Glutamatergic neuron (in vitro differentiated cells): ENCODE measurements at regions not wholly inside any gene's neighbourhood (a gene's known extent, or its start where the extent isn't known, plus 50 kb on each side); places are given as distances from the start of the nearest gene placed in this dataset.

Experiments used
- DNase-seq: peaks from one replicate; pipeline ENCODE4 v3.0.0; 2022
- H3K27ac Mint-ChIP-seq: one replicate; pipeline ENCODE4 v1.8.0; 2020; ENCODE audit warnings: mild to moderate bottlenecking, mixed read lengths, inconsistent platforms; ENCODE audit not compliant: unreplicated experiment
- H3K27me3 Mint-ChIP-seq: one replicate; pipeline ENCODE4 v1.8.0; 2020; ENCODE audit warnings: mild to moderate bottlenecking, moderate library complexity, mixed read lengths, inconsistent platforms; ENCODE audit not compliant: unreplicated experiment
- H3K36me3 Mint-ChIP-seq: one replicate; pipeline ENCODE4 v1.8.0; 2020; ENCODE audit warnings: mild to moderate bottlenecking, mixed read lengths, inconsistent platforms; ENCODE audit not compliant: unreplicated experiment
- H3K4me1 Mint-ChIP-seq: one replicate; pipeline ENCODE4 v1.8.0; 2020; ENCODE audit warnings: mild to moderate bottlenecking, low read depth, mixed read lengths, inconsistent platforms; ENCODE audit not compliant: unreplicated experiment
- H3K4me3 Mint-ChIP-seq: one replicate; pipeline ENCODE4 v1.8.0; 2020; ENCODE audit warnings: mild to moderate bottlenecking, mixed read lengths, inconsistent platforms; ENCODE audit not compliant: unreplicated experiment
- H3K9me3 Mint-ChIP-seq: one replicate; pipeline ENCODE4 v1.8.0; 2020; ENCODE audit warnings: mild to moderate bottlenecking, moderate library complexity, mixed read lengths, inconsistent platforms; ENCODE audit not compliant: unreplicated experiment
- CTCF ChIP-seq: fragments of 200-600 bp; sonication (generic); IDR thresholded peaks from one replicate; pipeline ENCODE4 v1.5.0; 2021; ENCODE audit not compliant: partially characterized antibody, unreplicated experiment

DNA sequence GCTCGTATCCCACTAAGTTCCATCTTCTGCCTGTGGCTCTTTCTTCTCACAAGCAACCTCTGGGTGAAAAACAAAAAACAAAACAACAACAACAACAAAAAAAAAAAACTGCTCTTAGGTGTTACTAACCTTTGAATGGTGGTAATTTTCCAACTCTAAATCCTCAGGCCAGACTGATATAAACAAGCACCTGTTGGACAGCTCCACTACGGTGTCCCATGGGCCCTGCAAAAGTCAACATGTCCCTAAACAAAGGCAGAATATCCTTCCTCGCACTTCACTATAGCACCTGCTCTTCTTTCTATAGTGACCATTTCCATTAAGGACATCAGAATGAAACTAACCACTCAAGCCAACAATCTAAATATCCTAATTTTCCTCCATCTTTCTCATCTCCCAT, 54.6 kb upstream of the PARM1 start:
- Mint-ChIP-seq H3K9me3 (peaks cover 3% of the 10 kb centered on the region), H3K27me3 (no peaks in the 10 kb centered on the region), H3K27ac (no peak overlapping the region), H3K4me3 (no peak overlapping the region), H3K4me1 (peaks cover 11% of the 10 kb centered on the region), H3K36me3 (no peaks in the 10 kb centered on the region)
- DNase-seq = no peak
- no peak for TF ChIP-seq CTCF

GRCh38 chr4:74875451-74875850, 57.5 kb upstream of the PARM1 start:
- Mint-ChIP-seq H3K27me3 (no peaks in the 10 kb centered on the region), H3K36me3 (no peaks in the 10 kb centered on the region), H3K27ac (no peak overlapping the region), H3K4me1 (peaks cover 12% of the 10 kb centered on the region), H3K4me3 (no peak overlapping the region), H3K9me3 (peaks cover 3% of the 10 kb centered on the region)
- no peak for DNase-seq
- TF ChIP-seq CTCF = no peak

DNA sequence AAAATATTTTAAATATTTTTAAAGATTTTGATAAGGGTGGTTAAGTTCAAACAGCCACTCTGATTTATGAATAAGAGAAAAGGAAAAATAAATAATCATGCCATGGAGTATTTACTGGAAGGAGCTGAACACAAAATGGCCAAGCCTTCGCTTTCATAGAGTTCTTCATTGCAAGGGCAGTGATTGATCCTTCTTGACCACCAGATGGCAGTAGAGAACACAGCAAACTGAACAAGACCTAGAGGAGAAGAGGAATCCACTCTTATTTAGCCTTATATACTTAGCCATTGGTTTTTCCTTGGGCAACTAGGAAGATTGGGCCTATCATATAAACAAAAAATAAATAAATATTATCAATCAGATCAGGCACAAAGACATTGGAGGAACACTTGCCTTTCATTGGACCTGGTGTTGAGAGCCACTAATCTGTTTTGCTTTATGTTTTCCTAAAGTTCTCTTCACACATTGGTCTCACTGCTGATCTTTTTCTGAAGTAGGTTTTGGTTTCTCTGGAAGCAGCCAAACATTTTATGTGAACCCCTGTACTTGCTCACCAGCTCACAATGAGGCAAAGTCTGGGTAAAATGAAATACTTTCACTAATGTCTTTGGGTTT, 58.1 kb upstream of the PARM1 start:
- peaks cover 3% of the 10 kb centered on the region for H3K9me3 Mint-ChIP-seq
- no peak for DNase-seq
- peak; percentile 92 for TF ChIP-seq CTCF
- no peaks in the 10 kb centered on the region for H3K36me3 Mint-ChIP-seq
- no peak overlapping the region for H3K4me3 Mint-ChIP-seq
- H3K4me1 Mint-ChIP-seq = peaks cover 12% of the 10 kb centered on the region
- no peak overlapping the region for H3K27ac Mint-ChIP-seq
- no peaks in the 10 kb centered on the region for H3K27me3 Mint-ChIP-seq

DNA sequence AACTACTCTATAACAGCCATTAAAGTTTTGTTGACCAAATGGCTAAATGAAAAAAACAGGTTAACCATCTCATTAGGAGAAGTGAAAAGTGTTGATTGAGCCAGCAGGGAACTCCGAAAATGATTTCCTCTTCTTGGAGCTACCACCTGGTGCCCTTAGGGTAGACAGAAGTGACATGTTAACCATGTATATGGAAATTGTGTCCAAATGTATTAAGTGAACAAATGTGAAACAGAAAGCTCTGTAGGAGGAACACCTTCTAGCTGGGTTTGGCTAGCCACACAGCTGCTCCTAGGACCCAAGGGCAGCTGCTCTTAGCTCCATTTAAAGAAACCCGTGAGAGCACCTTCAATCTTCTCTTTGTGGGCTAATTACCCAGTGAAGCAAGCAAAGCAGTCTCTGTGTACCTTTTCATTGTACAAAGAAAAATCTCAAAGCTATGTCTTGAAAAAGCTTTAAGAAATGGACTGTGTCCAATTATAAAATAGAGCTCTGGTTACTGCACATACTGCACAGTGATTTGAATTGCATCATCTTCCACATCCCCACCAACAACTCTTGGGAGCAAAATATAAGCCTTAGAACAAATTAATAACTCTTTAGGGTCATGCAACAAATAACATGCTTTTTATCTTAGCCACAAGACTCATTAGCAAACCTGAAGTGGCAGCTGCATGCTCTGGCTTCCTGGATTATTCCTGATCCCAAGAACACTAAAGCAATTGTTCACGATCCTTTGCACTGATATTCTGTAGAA, 59.2 kb upstream of the PARM1 start:
- Mint-ChIP-seq H3K4me3 (peak overlapping the region; percentile 78), H3K27ac (peak overlapping the region; percentile 96), H3K27me3 (no peaks in the 10 kb centered on the region), H3K36me3 (no peaks in the 10 kb centered on the region), H3K9me3 (peaks cover 3% of the 10 kb centered on the region), H3K4me1 (peaks cover 12% of the 10 kb centered on the region)
- no peak for TF ChIP-seq CTCF
- no peak for DNase-seq

DNA sequence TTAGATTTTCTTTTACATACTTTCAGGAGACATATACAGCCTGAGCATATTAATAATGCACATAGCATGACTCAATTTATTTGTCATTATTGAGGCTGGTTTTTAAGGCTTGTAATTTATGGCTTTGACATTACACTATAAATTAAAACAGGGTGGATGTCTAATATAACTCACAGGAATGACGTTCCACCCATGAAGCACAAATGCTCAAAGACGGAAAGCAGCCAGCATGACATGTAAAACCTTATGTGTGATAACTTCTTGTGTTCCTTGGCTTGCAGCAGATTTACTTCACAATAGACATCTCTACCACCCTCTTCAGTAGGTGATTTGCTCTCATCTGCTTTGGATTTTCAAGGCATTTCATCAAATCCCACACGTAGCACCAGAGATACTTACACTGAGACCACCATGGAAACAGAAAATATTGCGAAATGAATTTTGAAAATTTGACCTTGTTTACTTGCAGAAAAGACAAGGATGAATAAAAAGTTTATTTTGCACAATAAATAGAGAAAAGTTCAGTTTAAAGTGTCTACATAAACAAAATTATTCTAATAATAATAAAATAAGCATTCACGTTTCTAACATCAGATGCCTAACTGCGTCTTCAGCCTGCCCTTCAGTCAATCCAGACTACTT, 64.7 kb upstream of the BTC start:
- H3K4me1 Mint-ChIP-seq = no peaks in the 10 kb centered on the region
- no peaks in the 10 kb centered on the region for H3K36me3 Mint-ChIP-seq
- H3K27ac Mint-ChIP-seq = no peak overlapping the region
- no peak overlapping the region for H3K4me3 Mint-ChIP-seq
- no peak for TF ChIP-seq CTCF
- DNase-seq = no peak
- H3K9me3 Mint-ChIP-seq = peaks cover 2% of the 10 kb centered on the region
- peaks cover 3% of the 10 kb centered on the region for H3K27me3 Mint-ChIP-seq
